ENCODE measurements at regions not wholly inside any gene's neighbourhood (a gene's known extent, or its start where the extent isn't known, plus 50 kb on each side); places are given as distances from the start of the nearest gene placed in this dataset.

DNA sequence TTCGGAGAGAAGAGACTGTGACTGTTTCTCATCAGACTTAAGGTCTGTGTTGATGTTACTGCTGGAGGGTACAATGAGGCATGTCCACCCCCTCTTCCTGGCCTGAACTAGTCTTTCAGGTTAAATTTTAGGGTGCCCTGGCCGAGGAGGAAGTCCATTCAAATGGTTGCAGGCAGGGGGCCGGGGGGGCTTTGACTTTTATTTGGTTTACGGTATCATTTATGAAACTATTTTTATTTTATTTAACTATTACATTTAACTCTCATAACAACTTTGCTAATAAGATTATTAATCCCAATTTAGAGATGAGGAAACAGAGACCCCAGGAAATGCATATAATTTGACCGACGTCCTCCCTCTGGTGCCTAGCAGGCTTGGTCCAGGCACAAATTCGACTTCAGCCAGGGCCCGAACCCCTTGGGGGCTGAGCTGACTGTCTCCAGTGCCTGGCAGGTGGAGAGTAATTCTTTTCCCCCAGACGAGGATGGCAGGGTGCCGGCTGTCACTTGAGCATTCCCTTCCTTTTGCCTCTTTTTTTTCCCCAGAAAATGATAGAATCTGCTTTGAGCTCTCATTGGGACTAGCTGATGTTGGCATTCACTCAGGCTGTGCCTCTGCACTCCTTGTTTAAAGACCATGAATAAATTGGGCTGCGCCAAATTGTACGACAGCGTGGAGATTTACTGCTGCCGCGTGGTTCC is 255.3 kb upstream of the SALL3 start:
- no peak for DNase-seq

DNA sequence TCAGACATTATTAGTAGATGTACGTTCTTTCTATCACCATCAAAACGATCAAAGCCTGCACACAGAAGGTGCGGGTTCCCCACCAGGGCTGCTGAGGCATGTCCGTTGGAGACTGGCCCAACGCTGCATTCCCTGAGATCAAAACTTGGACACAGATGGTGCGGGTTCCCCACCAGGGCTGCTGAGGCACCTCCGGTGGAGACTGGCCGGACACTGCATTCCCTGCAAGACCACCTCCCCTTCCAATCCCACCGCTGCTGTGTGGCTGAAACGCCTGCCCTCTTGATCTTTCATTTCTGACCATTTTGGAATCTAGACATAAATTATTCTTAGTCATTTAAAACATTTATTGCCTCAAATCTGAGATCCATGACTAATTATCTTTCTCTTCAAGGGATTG is 254.2 kb upstream of the SALL3 start:
- DNase-seq: no peak

GRCh38 chr18:78726326-78727056 is 253.1 kb upstream of the SALL3 start:
- no peak for DNase-seq

- no peak for DNase-seq
These were observed 252.4 kb upstream of the SALL3 start for GRCh38 chr18:78727057-78727739.

- DNase-seq: no peak
These were observed 251.5 kb upstream of the SALL3 start for GRCh38 chr18:78727877-78728783.

GRCh38 chr18:78728784-78729467 is 250.7 kb upstream of the SALL3 start:
- no peak for DNase-seq

GRCh38 chr18:78730546-78730945 is 249.1 kb upstream of the SALL3 start:
- no peak for DNase-seq

- no peak for DNase-seq
These were observed 248.6 kb upstream of the SALL3 start for GRCh38 chr18:78731016-78731397.

DNA sequence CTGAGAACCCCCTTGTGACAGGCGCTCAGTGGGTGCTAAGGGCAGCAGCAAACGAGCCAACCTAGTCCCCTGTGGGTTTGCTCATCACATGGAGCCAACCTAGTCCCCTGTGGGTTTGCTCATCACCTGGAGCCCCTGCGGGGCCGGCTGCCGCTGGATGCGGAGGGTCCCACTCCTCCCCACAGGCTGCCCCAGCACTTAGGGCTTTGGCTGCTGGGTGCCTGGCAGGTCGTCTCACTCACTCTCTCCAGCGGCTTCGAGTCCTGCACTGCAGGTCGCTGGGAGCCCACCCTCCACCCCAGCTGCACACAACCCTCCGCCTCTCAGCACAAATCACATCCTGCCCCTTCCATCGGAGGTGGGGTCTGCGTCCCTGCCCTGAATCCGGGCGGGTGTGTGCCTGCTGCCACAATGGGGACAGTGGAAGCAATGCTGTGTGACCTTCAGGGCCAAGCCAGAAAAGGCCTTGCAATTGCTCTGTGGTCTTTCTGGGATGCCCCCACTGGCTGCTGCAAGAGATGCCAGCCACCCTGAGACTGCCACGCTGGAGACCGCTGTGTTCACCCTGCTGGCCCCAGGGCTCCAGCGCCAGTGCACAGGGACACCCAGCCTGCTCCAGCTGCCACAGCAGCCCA is 248.1 kb upstream of the SALL3 start:
- DNase-seq: no peak

DNA sequence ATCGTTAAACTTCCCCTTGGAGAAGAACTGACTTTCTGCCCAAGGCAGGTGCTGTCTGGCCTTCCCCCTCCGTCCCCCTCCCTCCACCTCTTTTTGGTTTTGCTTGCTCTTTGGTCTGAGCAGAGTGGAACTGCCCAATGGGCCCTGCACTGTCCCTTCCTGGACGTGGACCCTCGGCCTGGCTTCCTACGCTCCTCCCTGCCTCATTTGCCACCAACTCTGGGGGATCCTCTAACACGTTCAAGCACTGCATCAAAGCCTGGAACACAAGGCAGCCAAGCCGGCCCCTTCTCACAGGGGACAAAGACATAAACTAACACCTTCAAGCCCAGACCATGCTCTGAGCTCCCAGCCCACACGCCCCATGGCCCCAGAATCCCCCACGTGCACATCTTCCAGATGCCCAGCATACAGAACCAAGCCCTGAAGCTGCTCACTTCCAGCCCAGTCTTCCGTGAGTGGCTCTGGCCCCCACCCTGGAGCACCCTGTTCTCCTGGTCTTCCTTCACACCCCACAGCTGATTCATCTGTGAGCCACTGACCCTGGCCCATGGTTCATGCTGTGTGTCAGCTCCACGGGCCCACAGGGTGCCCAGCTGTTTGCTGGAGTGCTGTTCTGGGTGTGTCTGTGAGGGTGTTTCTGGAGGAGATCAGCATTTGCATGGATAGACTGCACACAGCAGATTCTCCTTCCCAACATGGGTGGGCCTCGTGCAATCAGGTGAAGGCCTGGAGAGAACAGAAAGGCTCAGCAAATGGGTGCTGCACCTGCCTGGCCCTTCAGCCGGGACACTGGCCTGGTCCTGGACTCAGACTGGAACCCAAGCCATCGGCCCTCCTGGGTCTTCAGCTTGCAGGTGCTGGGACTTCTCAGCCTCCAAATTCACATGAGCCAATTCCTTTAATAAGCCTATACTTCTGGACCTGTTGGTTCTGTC is 247.1 kb upstream of the SALL3 start:
- DNase-seq: no peak

- DNase-seq: no peak
These were observed 245.6 kb upstream of the SALL3 start for GRCh38 chr18:78733762-78734613.

DNA sequence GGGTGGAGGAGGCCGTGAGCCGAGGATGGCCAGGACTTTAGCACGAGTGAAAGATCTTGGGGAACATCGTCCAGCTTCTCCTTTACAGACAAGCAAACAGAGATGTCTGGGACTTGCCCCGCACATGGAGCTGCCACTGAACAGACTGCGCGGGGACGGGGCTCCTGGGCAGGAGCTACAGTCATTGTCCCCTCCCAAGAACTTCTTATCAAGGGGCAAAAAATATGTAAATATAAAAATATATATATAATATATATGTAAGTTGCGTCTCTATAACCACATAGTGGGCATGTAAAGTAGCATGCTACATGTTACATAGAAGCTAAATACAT is 245.0 kb upstream of the SALL3 start:
- DNase-seq: no peak

DNA sequence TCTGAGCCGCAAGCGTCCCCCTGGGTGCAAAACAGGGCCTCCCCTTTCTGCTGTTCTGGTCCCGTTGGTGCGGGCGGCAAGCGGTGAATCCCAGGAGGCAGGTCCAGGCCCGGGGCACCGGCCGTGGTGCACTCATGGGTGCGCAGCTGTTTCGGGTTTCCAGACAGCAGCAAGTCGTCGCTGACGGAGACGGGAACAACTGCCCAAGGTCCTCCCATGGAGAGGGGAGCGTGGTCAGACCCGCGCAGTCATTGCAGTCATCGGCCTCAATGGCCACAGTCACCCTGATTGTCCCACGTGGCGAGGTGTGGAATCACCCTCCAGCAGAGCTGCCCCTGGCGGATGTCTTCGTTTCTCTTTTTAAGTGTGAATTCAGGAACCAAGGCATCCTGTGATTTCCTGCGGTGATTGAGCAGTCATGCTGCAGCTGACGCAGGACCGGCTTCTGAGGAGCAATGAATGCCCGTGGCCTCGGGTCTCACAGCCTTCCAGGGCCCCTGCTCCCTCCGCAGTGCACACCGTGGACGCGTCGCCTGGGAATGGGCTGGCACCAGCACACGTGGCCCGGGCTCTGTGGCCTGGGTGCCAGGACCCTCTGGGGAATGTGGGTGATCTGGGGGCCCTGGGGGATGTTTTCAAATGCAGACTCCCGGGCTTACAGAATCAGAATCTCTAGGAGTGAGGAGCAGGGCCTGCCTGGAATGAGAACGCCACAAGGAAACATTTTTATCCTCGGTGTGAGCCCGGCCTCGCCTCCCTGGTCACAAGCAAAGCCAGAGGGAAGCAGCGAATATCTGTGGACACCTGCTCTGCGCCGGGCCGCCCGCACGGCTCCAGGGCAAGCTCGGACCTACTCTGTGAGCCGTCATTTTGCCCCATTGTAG is 244.2 kb upstream of the SALL3 start:
- no peak for DNase-seq

- no peak for DNase-seq
These were observed 243.5 kb upstream of the SALL3 start for GRCh38 chr18:78736015-78736690.

DNA sequence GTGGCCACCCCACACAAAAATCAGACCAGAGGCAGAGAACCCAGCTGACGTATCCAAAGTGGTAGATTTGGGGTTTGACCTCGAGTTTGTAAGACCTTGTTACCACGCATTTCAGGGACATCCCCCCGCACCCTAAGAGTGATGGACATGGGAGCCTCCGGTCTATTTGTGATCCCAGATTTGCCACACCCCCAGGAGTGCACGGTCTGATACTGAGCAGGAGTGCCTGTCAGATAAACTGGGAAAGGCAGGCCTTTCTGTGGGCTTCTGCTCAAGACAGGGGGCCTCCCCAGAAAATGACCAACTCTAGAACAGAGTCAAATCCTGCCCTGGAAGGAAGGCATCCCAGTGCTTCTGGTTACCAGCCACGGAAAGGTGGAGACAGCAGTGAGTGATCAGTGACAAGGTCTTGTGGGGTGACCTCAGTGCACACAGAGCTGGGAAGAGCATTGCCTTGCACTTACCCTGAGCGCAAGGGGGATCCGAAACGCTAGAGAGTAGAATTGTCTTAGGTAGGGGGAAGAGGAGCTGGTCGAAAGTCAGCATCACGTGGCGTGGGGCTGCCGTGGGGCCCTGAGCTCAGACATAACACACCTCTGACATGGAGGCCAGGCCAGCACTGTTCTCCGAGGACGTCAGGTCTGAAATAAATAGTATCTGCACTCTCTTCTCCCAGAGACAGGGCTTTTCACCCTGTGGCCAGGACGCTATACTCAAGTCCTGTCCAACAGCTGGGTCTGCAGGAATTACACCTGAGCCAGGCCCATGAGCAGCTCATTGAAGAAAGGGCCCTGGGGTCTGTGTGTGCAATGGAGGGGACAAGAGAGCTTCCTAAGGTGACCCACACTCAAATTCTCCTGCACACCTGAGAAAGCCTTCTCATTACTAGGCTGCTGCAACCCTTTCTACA is 242.4 kb upstream of the SALL3 start:
- DNase-seq: no peak

DNA sequence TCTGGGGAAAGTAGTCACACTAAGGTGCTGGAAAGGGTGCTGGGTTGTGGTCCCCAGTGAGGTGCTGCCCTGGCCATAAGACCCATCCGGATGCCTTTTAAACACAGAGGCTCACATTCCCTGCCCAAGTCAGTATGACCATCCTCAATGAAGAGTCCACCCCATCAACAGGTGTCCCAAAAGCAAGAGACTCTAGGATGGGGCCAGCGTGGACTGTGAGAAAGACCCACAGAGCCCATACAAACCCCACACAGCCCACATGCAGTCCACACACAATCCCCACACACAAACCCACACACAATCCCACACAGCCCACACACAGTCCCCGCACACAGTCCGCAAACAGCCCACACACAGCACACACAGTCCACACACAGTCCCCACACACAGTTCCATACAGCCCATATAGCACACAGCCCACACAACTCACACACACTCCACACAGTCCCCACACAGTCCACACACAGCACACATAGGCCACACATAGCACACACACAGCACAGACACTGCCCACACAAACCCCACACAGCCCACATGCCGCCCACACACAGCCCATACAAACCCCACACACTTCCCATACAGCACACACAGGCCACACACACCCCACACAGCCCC is 241.4 kb upstream of the SALL3 start:
- DNase-seq: no peak

- DNase-seq: no peak
These were observed 240.5 kb upstream of the SALL3 start for GRCh38 chr18:78739115-78739514.

Data from activated CD4-positive, CD25-positive, alpha-beta regulatory T cell (primary cell).